GM12878 (cell line): ENCODE measurements at regions not wholly inside any gene's neighbourhood (a gene's known extent, or its start where the extent isn't known, plus 50 kb on each side); places are given as distances from the start of the nearest gene placed in this dataset.

Experiments used
- ATAC-seq: fragments of 200-7000 bp; cut with Tn5 transposase; 3 replicates; pipeline ENCODE4 v1.9.1; 2020; ENCODE audit warnings: mild to moderate bottlenecking, moderate library complexity
- BruUV-seq: library from RNA; stranded (reverse); fragments of 400-500 nt; replicated peaks from 2 replicates; lab custom pipeline; 2021; lab: Mats Ljungman, UMichigan
- CTCF ChIA-PET: fragments of 300-600 bp; sonication (Branson Sonifier 250); formaldehyde crosslinking; extraction: SDS; loops from one replicate; lab custom pipeline; 2021; ENCODE audit warnings: inconsistent platforms; lab: Yijun Ruan, JAX
- POLR2A ChIA-PET: fragments of 350-600 bp; formaldehyde crosslinking; extraction: SDS; loops from one replicate; lab custom pipeline; 2021; ENCODE audit warnings: inconsistent platforms; lab: Charles Lee
- RAD21 ChIA-PET: fragments of 300-600 bp; sonication (Branson Sonifier 250); formaldehyde crosslinking; loops from one replicate; lab custom pipeline; 2023; ENCODE audit warnings: antibody characterized with exemption; ENCODE audit not compliant: unreplicated experiment; lab: Charles Lee
- SMC1A ChIA-PET: fragments of 300-600 bp; sonication (Branson Sonifier 250); formaldehyde crosslinking; loops from one replicate; lab custom pipeline; 2023; ENCODE audit not compliant: unreplicated experiment, uncharacterized antibody; lab: Charles Lee
- DNase-seq: peaks from one replicate; pipeline ENCODE4 v3.0.0-alpha.2; 2011; ENCODE audit warnings: low read depth, low spot score
- FAIRE-seq: peaks from 3 replicates; lab custom pipeline; 2011; peaks lifted over from hg19 to GRCh38; lab: Jason Lieb, UNC
- H2AFZ ChIP-seq: 2 replicates; pipeline ENCODE4 v1.6.0; 2011; ENCODE audit warnings: low read depth, low read length, control low read depth; ENCODE audit not compliant: control insufficient read depth
- H3K27ac ChIP-seq: 2 replicates; pipeline ENCODE4 v1.5.1; 2011; ENCODE audit warnings: control low read depth; ENCODE audit not compliant: control insufficient read depth, insufficient read depth
- H3K27me3 ChIP-seq, 2 experiments: replicated peaks in 1 of 2; 2 replicates each; pipeline versions ENCODE4 v1.6.0 to v1.6.1; 2011; ENCODE audit warnings: low read length in 1 of 2; ENCODE audit not compliant: control insufficient read depth in 2 of 2, insufficient read depth in 2 of 2
- H3K36me3 ChIP-seq, 2 experiments: 2 replicates each; pipeline ENCODE4 v1.5.1; 2011; ENCODE audit warnings: low read length in 1 of 2; ENCODE audit not compliant: control insufficient read depth in 2 of 2, insufficient read depth in 2 of 2
- H3K4me1 ChIP-seq: 2 replicates; pipeline ENCODE4 v1.6.1; 2011; ENCODE audit warnings: mild to moderate bottlenecking, low read length, moderate library complexity, mixed read lengths; ENCODE audit not compliant: control insufficient read depth, insufficient read depth
- H3K4me2 ChIP-seq: 2 replicates; pipeline ENCODE4 v1.6.0; 2011; ENCODE audit warnings: control low read depth; ENCODE audit not compliant: control insufficient read depth, insufficient read depth
- H3K4me3 ChIP-seq: fragments of 200-600 bp; sonication (generic); 2 replicates; pipeline ENCODE4 v1.5.1; 2016
- H3K79me2 ChIP-seq: 2 replicates; pipeline ENCODE4 v1.6.0; 2011; ENCODE audit warnings: low read length; ENCODE audit not compliant: control insufficient read depth, insufficient read depth
- H3K9ac ChIP-seq: 2 replicates; pipeline ENCODE4 v1.8.0; 2011; ENCODE audit warnings: low read length, control low read depth, mixed read lengths; ENCODE audit not compliant: control insufficient read depth, insufficient read depth
- H3K9me3 ChIP-seq: replicated peaks from 3 replicates; pipeline ENCODE4 v1.5.1; 2011; ENCODE audit warnings: mild to moderate bottlenecking, low read length; ENCODE audit not compliant: control insufficient read depth, insufficient read depth
- H4K20me1 ChIP-seq: 2 replicates; pipeline ENCODE4 v1.6.0; 2011; ENCODE audit not compliant: control insufficient read depth, insufficient read depth
- IKZF1 ChIP-seq: fragments of 450-650 bp; conservative IDR thresholded peaks from 2 replicates; pipeline ENCODE4 v1.6.1; 2017; ENCODE audit warnings: antibody characterized with exemption, mild to moderate bottlenecking
- NRF1 ChIP-seq: conservative IDR thresholded peaks from 2 replicates; pipeline ENCODE4 v1.6.1; 2011; ENCODE audit warnings: mild to moderate bottlenecking, low read depth, low read length, improper control_type of control experiment
- PAX5 ChIP-seq: IDR thresholded peaks from 2 replicates; pipeline ENCODE4 v1.6.1; 2011; ENCODE audit warnings: low read depth, low read length, borderline replicate concordance
- SP1 ChIP-seq: IDR thresholded peaks from one replicate; pipeline ENCODE4 v1.6.1; 2011; ENCODE audit warnings: low read depth, low read length
- USF1 ChIP-seq: IDR thresholded peaks from 2 replicates; pipeline ENCODE4 v1.6.1; 2011; ENCODE audit warnings: borderline replicate concordance, low read depth, mild to moderate bottlenecking, moderate library complexity, mixed read lengths, low read length; ENCODE audit not compliant: insufficient read depth; ENCODE audit errors: extremely low read length
- WGBS: methylation state at CpG from one replicate; pipeline ENCODE4 v1.1.6; 2016; ENCODE audit warnings: low lambda C conversion rate; ENCODE audit not compliant: insufficient replicate concordance, insufficient coverage; ENCODE audit errors: missing lambda C conversion rate; 5-methylcytosine and 5-hydroxymethylcytosine counted together
- in situ Hi-C: fragments of 300-500 bp; cut with MboI; formaldehyde crosslinking; loops from 9 replicates; pipeline ENCODE4 v1.14.3; 2018; ENCODE audit warnings: mixed read lengths
- intact Hi-C: fragments of 100-400 bp; cut with micrococcal nuclease; formaldehyde crosslinking; loops from one replicate; pipeline ENCODE4 v1.14.2; 2022; ENCODE audit not compliant: unreplicated experiment
- TF ChIP-seq, protein P1 (sequence below): fragments of 450-650 bp; IDR thresholded peaks from 2 replicates; pipeline ENCODE4 v1.6.1; 2016; ENCODE audit warnings: mild to moderate bottlenecking

- in situ Hi-C loops = no loop called here
- H3K36me3 ChIP-seq = no peaks in the 10 kb centered on the region
These were observed 222.3 kb downstream of the CPE start for GRCh38 chr4:165600959-165601683.

More at GRCh38 chr4:165600959-165601683, 222.3 kb downstream of the CPE start:
- ChIA-PET POLR2A (no interaction called here), CTCF (no interaction called here), SMC1A (no interaction called here), RAD21 (no interaction called here)
- TF ChIP-seq, protein P1, sequence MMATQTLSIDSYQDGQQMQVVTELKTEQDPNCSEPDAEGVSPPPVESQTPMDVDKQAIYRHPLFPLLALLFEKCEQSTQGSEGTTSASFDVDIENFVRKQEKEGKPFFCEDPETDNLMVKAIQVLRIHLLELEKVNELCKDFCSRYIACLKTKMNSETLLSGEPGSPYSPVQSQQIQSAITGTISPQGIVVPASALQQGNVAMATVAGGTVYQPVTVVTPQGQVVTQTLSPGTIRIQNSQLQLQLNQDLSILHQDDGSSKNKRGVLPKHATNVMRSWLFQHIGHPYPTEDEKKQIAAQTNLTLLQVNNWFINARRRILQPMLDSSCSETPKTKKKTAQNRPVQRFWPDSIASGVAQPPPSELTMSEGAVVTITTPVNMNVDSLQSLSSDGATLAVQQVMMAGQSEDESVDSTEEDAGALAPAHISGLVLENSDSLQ = 0 out of 2 replicates have a peak, but pooled peaks have one; percentile 8
- no peak for TF ChIP-seq NRF1
- TF ChIP-seq PAX5 = no peak
- TF ChIP-seq SP1 = no peak
- no peak for TF ChIP-seq IKZF1
- no peak for TF ChIP-seq USF1
- Histone ChIP-seq H3K4me1 (no peaks in the 10 kb centered on the region), H3K79me2 (no peaks in the 10 kb centered on the region), H3K27me3 (no peaks in the 10 kb centered on the region), H4K20me1 (no peaks in the 10 kb centered on the region), H3K9ac (no peak overlapping the region), H3K4me2 (no peak overlapping the region), H2AFZ (no peak overlapping the region), H3K27ac (no peak overlapping the region), H3K4me3 (no peak overlapping the region), H3K9me3 (no peaks in the 10 kb centered on the region)
- 1% methylated on average over 4 of the region's 4 CpGs for WGBS
- intact Hi-C loops = no loop called here
- no TSS peak for BruUV-seq
- no peak for FAIRE-seq
- ATAC-seq = no peak
- DNase-seq = no peak
